ENCODE measurements at regions not wholly inside any gene's neighbourhood (a gene's known extent, or its start where the extent isn't known, plus 50 kb on each side); places are given as distances from the start of the nearest gene placed in this dataset.

- no peak for DNase-seq (ENCODE audit: low spot score)
Measured at GRCh38 chr18:10303171-10303570, 151.3 kb upstream of the APCDD1 start.

- no peak for DNase-seq (ENCODE audit: low spot score)
Measured at GRCh38 chr18:10304853-10305252, 149.6 kb upstream of the APCDD1 start.

DNA sequence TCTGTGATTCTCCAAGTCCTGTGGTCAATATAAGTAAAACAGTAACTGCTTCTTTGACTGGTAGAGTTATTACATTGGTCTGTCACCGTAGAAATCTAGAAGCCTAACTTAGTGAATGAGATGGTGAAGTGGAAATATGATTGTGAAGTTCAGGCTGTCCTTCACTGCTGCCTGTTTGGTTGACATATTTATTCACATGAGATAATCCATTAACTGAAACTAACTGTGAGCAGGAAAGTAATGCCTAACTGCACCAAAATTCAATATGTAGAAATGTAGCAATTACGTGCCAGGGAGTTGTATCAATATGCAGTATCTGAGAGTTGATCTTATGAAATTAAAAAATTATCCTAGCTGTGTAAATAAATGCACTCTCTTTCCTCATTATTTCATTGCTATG lies 147.7 kb upstream of the APCDD1 start:
- no peak for DNase-seq (ENCODE audit: low spot score)

DNA sequence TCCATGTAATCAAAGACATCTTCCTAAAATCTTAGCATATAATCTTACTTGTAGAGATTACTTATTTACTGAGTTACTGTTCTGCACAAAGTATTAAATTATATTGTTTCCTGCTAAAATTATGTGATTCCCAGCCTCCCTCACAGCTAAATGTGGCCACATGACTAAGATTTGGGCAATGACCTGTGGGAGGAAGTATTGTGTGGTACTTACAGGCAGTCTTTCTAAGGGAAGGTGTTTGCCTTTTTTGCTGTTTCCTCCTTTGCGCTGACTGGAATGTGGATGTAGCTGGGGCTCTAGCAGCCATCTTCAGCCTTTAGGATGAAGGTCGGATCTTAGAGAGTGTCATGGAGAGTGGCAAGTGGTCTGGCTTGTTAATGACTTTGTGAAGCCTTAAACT lies 146.3 kb upstream of the APCDD1 start:
- no peak for DNase-seq (ENCODE audit: low spot score)

DNA sequence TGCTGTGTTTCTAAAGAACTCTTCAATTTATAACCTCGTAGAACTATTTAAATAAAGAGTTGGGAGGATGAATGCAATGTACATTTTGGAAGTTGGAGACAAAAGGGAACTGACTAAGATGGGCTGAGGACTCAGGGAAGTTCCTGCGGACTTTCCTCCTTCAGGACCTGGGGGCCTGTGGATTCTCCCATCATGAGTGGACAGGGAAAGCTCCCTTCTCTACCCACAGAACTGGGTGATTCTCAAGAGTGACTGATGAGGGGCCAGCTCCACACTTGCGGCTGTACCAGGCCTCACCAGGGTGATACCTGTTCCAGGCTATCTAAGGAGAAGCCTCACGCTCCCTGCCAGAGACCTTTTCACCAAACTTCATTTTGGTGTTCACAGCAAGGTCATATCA lies 143.8 kb upstream of the APCDD1 start:
- no peak for DNase-seq (ENCODE audit: low spot score)

- no peak for DNase-seq (ENCODE audit: low spot score)
Measured at GRCh38 chr18:10312326-10313015, 142.0 kb upstream of the APCDD1 start.

DNA sequence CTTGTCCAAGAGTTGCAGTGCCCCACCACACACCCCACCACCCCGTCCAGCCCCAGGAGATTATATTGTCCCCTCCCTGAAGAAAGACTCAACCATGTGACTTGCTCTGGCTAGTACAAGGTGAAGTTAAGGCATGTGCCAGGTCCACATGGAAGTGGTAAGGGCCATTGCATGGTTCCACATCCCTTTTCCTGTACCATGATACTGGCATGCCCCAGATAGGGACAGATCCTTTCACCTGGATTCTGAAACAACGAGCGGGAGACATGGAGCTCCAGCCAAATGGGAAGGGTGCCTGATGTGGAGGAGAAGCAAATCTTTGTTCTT lies 141.5 kb upstream of the APCDD1 start:
- no peak for DNase-seq (ENCODE audit: low spot score)

DNA sequence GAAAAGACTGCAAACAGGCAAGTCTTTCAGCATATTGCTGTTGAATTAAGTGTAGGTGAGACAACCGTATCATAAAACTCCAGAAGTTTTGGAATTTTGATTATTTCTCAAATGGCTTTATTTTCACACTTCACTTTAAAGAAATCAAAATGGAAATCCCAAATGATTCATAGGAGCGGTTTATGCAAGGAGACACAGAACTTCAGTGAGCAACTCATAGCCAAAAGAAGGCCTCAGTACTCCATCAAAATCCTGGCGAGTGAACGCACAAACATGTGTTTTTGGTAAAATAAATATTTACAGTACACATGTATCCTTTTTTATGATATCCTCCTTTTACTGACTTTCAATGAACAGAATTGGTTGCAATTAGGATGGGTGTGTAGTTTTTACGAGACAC lies 140.4 kb upstream of the APCDD1 start:
- no peak for DNase-seq (ENCODE audit: low spot score)

- no peak for DNase-seq (ENCODE audit: low spot score)
Measured at GRCh38 chr18:10315522-10315921, 138.9 kb upstream of the APCDD1 start.

DNA sequence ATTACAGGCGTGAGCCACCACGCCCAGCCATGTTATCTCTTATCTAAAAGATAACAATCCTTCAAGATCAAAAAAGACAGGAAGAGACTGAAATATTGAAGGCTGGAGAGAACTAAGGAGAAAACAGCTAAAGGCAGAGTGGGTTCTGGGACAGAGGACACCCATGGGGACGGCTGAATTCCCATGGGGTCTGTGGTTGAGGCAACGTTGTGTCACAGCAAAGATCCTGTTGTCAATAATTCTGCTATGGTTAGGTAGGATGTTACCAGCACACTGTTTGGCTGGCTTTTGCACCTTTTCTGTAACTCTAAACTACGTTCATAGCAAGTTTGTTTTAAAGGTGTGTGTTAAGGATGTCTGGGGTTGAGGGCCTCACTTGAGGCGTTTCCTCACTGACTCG lies 137.7 kb upstream of the APCDD1 start:
- no peak for DNase-seq (ENCODE audit: low spot score)

DNA sequence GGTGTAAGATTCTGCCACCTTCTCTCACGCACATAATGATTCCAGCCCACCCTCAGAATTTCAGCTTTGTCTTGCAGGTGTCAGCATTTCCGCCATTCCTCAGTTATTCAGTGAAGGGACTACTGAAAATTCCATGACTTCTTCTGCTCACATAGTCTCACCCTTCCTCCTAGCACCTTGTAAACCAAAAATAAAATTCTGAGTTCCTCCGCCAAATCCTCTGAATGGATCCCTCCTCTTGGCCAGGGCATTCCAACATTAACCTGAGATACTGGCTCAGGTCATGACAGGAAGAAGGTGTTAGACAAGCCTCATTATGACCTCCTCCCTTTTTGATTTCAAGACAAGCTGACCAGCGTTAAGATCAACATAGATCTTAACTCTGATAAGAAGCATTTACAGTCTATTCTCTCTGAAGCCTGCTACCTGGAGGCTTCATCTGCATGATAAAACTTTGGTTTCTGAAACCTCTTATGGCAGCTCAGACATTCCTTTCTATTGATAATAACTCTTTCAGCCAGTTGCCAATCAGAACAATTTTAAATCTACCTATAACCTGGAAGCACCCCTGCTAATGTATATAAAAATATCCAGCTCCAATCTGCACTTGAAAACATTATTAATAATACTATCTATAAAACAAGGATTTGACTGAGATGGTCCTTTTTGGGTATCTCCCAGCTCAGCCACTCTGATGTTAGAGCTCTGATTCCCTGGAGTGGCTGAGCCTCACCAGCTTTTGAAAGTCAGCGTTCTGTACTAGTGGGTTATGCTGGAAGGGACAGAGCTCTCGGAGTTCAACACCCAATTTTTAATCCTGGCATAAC lies 136.4 kb upstream of the APCDD1 start:
- no peak for DNase-seq (ENCODE audit: low spot score)

DNA sequence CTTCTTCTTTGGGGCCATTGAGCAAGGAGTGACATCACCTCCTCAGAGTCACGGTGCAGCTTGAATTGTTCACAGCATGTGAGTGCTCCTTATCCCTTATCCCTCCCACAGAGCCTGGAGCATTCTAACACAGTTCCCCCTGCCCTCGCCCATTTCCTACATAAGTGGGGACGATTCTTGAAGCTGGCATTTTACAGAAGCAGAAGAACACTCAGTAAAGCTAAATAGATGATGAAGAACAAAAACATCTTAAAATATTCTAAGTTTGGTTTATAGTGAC lies 135.8 kb upstream of the APCDD1 start:
- no peak for DNase-seq (ENCODE audit: low spot score)

DNA sequence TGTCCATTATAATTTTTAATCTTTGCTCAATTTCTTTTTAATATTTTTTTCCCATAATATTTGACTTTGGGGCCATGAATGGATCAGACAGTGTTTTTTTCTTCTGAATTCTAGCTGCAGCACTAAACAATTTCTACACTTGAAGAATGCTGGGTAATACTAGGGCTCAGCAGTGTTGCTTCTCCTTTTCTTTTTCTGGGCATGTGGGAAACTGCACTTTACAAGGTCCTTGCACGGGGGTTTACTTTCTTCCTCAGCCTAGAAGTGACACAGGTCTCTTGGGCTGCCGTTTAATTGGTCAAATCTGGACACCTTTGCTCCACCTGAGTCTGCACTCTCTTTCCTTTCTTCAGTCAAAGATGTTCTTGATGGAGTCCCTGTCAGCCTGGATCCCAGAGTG lies 135.4 kb upstream of the APCDD1 start:
- no peak for DNase-seq (ENCODE audit: low spot score)

GRCh38 chr18:10319914-10320600 lies 134.4 kb upstream of the APCDD1 start:
- no peak for DNase-seq (ENCODE audit: low spot score)

DNA sequence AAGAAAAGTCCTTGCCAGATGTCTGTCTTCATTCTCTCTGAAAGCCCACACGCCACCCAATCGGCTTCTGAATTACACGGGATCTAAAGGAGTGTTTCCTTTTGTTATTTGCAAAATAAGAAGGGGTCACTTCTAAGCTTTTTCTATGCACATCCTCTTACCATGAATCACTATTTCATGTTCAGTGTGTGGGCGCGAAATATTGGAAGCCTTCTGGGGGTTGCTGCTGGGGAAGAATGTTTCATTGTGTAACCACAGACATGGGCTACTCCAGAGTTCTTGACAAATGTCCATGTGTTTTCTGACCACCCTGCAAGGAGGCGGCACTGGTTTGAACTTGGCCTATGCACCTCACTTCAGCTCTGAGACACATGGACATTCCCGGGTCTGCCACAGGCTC lies 133.6 kb upstream of the APCDD1 start:
- no peak for DNase-seq (ENCODE audit: low spot score)

DNA sequence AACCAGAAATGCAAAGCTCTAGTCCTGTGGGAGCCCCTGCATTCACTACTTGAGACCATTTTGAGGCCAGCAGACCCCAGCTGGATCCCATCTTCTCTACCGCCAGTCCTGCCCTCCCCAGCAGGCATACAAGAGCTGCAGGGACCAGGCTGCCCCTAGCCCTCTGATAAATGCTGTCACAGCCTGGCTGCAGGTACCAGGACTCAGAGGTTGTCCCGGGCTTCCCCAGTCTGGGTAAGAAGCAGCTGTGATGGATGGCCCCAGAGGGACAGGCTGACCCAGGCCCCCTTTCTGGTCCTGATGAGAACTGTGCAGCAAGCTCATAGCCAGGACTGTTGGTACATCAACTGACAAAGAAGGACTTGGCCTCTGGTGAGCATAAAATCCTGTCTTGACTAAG lies 132.9 kb upstream of the APCDD1 start:
- DNase-seq (ENCODE audit: low spot score), result no peak

GRCh38 chr18:10322004-10322403 lies 132.4 kb upstream of the APCDD1 start:
- DNase-seq (ENCODE audit: low spot score), result no peak

- no peak for DNase-seq (ENCODE audit: low spot score)
Measured at GRCh38 chr18:10322435-10322834, 132.0 kb upstream of the APCDD1 start.

- DNase-seq (ENCODE audit: low spot score), result no peak
Measured at GRCh38 chr18:10329101-10329500, 125.3 kb upstream of the APCDD1 start.

DNA sequence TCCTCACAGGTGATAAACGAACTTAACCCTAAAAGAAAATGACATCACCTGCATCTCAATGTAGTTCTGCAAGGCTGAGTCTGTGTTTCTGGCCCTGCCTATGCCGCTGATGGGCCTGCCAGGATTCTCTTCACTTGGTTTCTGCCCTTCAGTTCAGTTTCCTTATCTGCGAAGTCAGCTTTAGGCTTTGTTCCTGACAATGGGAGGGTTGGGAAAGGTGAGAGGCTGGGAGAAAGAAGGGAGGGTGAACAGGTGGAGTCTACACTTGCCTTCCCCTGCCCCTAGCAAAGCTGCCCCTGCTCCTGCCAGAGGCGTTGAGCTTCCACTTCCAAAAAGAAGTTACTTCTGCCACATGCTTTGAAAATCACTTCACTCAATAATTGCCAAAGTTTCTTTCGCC lies 124.0 kb upstream of the APCDD1 start:
- no peak for DNase-seq (ENCODE audit: low spot score)

- DNase-seq (ENCODE audit: low spot score), result no peak
Measured at GRCh38 chr18:10332452-10332851, 122.0 kb upstream of the APCDD1 start.

DNA sequence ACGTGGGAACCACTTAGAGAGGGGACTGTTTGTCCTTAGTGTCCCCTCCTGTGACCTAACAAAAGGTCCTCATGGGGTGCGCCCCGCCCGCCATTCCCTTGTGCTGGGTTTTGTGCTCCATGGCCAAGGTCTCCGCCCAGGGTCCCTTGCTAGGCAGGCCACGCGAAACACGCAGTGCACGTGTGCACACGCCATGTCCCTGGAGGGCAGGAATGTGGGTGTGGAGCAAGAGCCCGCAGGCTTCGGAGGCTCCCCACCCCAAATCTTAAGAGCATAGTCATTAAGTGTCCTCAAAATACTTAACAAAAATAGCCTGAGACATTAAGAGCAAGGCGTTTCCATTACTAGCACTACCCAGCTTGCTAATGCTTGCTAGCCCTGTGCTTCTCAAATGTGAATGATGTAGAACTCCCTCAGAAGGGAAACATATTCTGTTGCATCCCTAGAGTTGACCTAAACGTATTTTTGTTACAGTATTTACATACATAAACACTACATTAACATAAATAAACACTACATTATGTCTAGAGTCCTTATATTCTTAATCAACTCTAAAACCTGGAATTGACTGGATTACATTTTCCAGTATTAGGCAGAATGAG lies 117.6 kb upstream of the APCDD1 start:
- no peak for DNase-seq (ENCODE audit: low spot score)

All from mesenteric fat pad (tissue), 1 donor.